Astrocyte (in vitro differentiated cells and primary cell): ENCODE measurements at regions not wholly inside any gene's neighbourhood (a gene's known extent, or its start where the extent isn't known, plus 50 kb on each side); places are given as distances from the start of the nearest gene placed in this dataset.
A peak's percentile ranks its signal among the peaks of the same experiment; 100 is the strongest.

Source experiments
- DNase-seq: peaks from one replicate; pipeline ENCODE4 v3.0.0-alpha.2; 2010; ENCODE audit warnings: low read depth
- FAIRE-seq: peaks from 2 replicates; lab custom pipeline; 2011; peaks lifted over from hg19 to GRCh38; lab: Jason Lieb, UNC
- H2AFZ ChIP-seq: 2 replicates; pipeline ENCODE4 v1.6.0; 2012; ENCODE audit warnings: low read depth, low read length, inconsistent platforms
- H3K27ac ChIP-seq: 2 replicates; pipeline ENCODE4 v1.5.1; 2011; ENCODE audit warnings: low read depth, low read length, inconsistent platforms
- H3K27me3 ChIP-seq: 2 replicates; pipeline ENCODE4 v1.6.0; 2011; ENCODE audit warnings: low read length, inconsistent platforms; ENCODE audit not compliant: insufficient read depth
- H3K36me3 ChIP-seq: 2 replicates; pipeline ENCODE4 v1.5.1; 2011; ENCODE audit warnings: low read length, inconsistent platforms; ENCODE audit not compliant: insufficient read depth
- H3K4me1 ChIP-seq: 2 replicates; pipeline ENCODE4 v1.5.1; 2011; ENCODE audit warnings: low read length, inconsistent platforms; ENCODE audit not compliant: insufficient read depth
- H3K4me2 ChIP-seq: 2 replicates; pipeline ENCODE4 v1.6.0; 2012; ENCODE audit warnings: low read length, inconsistent platforms
- H3K4me3 ChIP-seq: 2 replicates; pipeline ENCODE4 v1.5.1; 2011; ENCODE audit warnings: low read depth, mild to moderate bottlenecking, low read length, inconsistent platforms; ENCODE audit not compliant: insufficient read depth
- H3K79me2 ChIP-seq: 2 replicates; pipeline ENCODE4 v1.6.0; 2012; ENCODE audit warnings: mild to moderate bottlenecking, low read length, inconsistent platforms; ENCODE audit not compliant: insufficient read depth
- H3K9ac ChIP-seq: 2 replicates; pipeline ENCODE4 v1.6.0; 2012; ENCODE audit warnings: mild to moderate bottlenecking, low read length, inconsistent platforms
- H3K9me3 ChIP-seq: 2 replicates; pipeline ENCODE4 v1.5.1; 2012; ENCODE audit warnings: low read depth, mild to moderate bottlenecking, low read length, inconsistent platforms; ENCODE audit not compliant: insufficient read depth
- H4K20me1 ChIP-seq: 2 replicates; pipeline ENCODE4 v1.6.0; 2012; ENCODE audit warnings: low read length, inconsistent platforms; ENCODE audit not compliant: insufficient read depth
- H3K27ac Mint-ChIP-seq: one replicate; pipeline ENCODE4 v1.8.0; 2021; ENCODE audit warnings: mild to moderate bottlenecking, mixed read lengths; ENCODE audit not compliant: unreplicated experiment
- H3K27me3 Mint-ChIP-seq: one replicate; pipeline ENCODE4 v1.8.0; 2021; ENCODE audit warnings: low read depth, mixed read lengths; ENCODE audit not compliant: unreplicated experiment
- H3K36me3 Mint-ChIP-seq: one replicate; pipeline ENCODE4 v1.8.0; 2021; ENCODE audit warnings: low read depth, mixed read lengths; ENCODE audit not compliant: unreplicated experiment
- H3K4me1 Mint-ChIP-seq: one replicate; pipeline ENCODE4 v1.8.0; 2021; ENCODE audit warnings: low read depth, mixed read lengths; ENCODE audit not compliant: unreplicated experiment
- H3K4me3 Mint-ChIP-seq: one replicate; pipeline ENCODE4 v1.8.0; 2021; ENCODE audit warnings: mild to moderate bottlenecking, moderate library complexity, mixed read lengths; ENCODE audit not compliant: unreplicated experiment
- H3K9me3 Mint-ChIP-seq: one replicate; pipeline ENCODE4 v1.8.0; 2021; ENCODE audit warnings: mild to moderate bottlenecking, mixed read lengths; ENCODE audit not compliant: unreplicated experiment
- CTCF ChIP-seq: IDR thresholded peaks from 2 replicates; pipeline ENCODE4 v1.5.1; 2011; ENCODE audit warnings: low read depth, mild to moderate bottlenecking, inconsistent platforms, low read length, moderate library complexity; ENCODE audit not compliant: insufficient read depth
- EZH2 ChIP-seq: IDR thresholded peaks from 2 replicates; pipeline ENCODE4 v1.6.1; 2012; ENCODE audit warnings: mild to moderate bottlenecking, low read length, inconsistent platforms; ENCODE audit not compliant: insufficient read depth

- H2AFZ ChIP-seq = no peak overlapping the region
- no peaks in the 10 kb centered on the region for H3K79me2 ChIP-seq
- H3K27ac Mint-ChIP-seq = no peak overlapping the region
- no peak overlapping the region for H3K9ac ChIP-seq
- H3K4me1 ChIP-seq = no peaks in the 10 kb centered on the region
- TF ChIP-seq EZH2 (no peak), CTCF (no peak)
- no peaks in the 10 kb centered on the region for H3K4me1 Mint-ChIP-seq
- H3K9me3 Mint-ChIP-seq = no peaks in the 10 kb centered on the region
- no peaks in the 10 kb centered on the region for H3K27me3 ChIP-seq
- DNase-seq (no peak), FAIRE-seq (no peak)
- no peaks in the 10 kb centered on the region for H3K36me3 Mint-ChIP-seq
- H3K27me3 Mint-ChIP-seq = no peaks in the 10 kb centered on the region
- no peak overlapping the region for H3K4me2 ChIP-seq
- no peak overlapping the region for H3K4me3 ChIP-seq
- H3K36me3 ChIP-seq = no peaks in the 10 kb centered on the region
- H3K27ac ChIP-seq = no peak overlapping the region
- H3K9me3 ChIP-seq = no peaks in the 10 kb centered on the region
- H4K20me1 ChIP-seq = no peaks in the 10 kb centered on the region
- no peak overlapping the region for H3K4me3 Mint-ChIP-seq
Measured at GRCh38 chr1:99180915-99181314, 83.4 kb upstream of the PLPPR4 start.

- no peak for FAIRE-seq
- Histone ChIP-seq H3K4me2 (no peak overlapping the region), H3K9me3 (no peaks in the 10 kb centered on the region), H2AFZ (peak overlapping the region; percentile 61), H3K4me1 (no peaks in the 10 kb centered on the region), H3K27me3 (no peaks in the 10 kb centered on the region), H3K27ac (no peak overlapping the region), H3K4me3 (no peak overlapping the region), H3K79me2 (no peaks in the 10 kb centered on the region), H4K20me1 (no peaks in the 10 kb centered on the region), H3K9ac (no peak overlapping the region), H3K36me3 (no peaks in the 10 kb centered on the region)
- Mint-ChIP-seq H3K9me3 (no peaks in the 10 kb centered on the region), H3K4me1 (no peaks in the 10 kb centered on the region), H3K36me3 (no peaks in the 10 kb centered on the region), H3K27me3 (no peaks in the 10 kb centered on the region), H3K27ac (no peak overlapping the region), H3K4me3 (no peak overlapping the region)
- no peak for TF ChIP-seq EZH2
- TF ChIP-seq CTCF = no peak
- DNase-seq = peak; percentile 71
Measured at GRCh38 chr1:99181892-99182291, 82.4 kb upstream of the PLPPR4 start.

GRCh38 chr1:99185196-99185595 lies 79.1 kb upstream of the PLPPR4 start:
- Histone ChIP-seq H3K4me2 (no peak overlapping the region), H3K27me3 (no peaks in the 10 kb centered on the region), H3K36me3 (no peaks in the 10 kb centered on the region), H3K79me2 (no peaks in the 10 kb centered on the region), H3K4me1 (no peaks in the 10 kb centered on the region), H3K4me3 (no peak overlapping the region), H4K20me1 (no peaks in the 10 kb centered on the region), H3K9ac (no peak overlapping the region), H2AFZ (no peak overlapping the region), H3K9me3 (no peaks in the 10 kb centered on the region), H3K27ac (no peak overlapping the region)
- no peaks in the 10 kb centered on the region for H3K36me3 Mint-ChIP-seq
- DNase-seq = no peak
- no peak overlapping the region for H3K27ac Mint-ChIP-seq
- H3K4me3 Mint-ChIP-seq = no peak overlapping the region
- H3K4me1 Mint-ChIP-seq = no peaks in the 10 kb centered on the region
- TF ChIP-seq CTCF (no peak), EZH2 (no peak)
- H3K9me3 Mint-ChIP-seq = no peaks in the 10 kb centered on the region
- FAIRE-seq = no peak
- H3K27me3 Mint-ChIP-seq = no peaks in the 10 kb centered on the region
